Psoas muscle (tissue), 7 donors: ENCODE measurements at regions not wholly inside any gene's neighbourhood (a gene's known extent, or its start where the extent isn't known, plus 50 kb on each side); places are given as distances from the start of the nearest gene placed in this dataset.

ENCODE experiments used
- ATAC-seq, 4 donors: fragments of 200-7000 bp; cut with Tn5 transposase; one replicate each; pipeline ENCODE4 v1.9.1; 2020; ENCODE audit warnings: moderate library complexity in 3 of 4, mild to moderate bottlenecking in 2 of 4
- DNase-seq, 2 donors: peaks; one replicate each; pipeline ENCODE4 v3.0.0-alpha.2; 2020
- H3K27ac ChIP-seq: fragments of 200-600 bp; one replicate; pipeline ENCODE4 v1.8.0; 2022
- H3K27me3 ChIP-seq, 3 donors: fragments of 200-600 bp in 1 of 3; one replicate each; pipeline versions ENCODE4 v1.6.1 to v1.8.0; 2013 to 2022; ENCODE audit warnings: low read length in 2 of 3, mild to moderate bottlenecking in 2 of 3, moderate library complexity in 1 of 3; ENCODE audit not compliant: insufficient read depth in 3 of 3
- H3K36me3 ChIP-seq, 2 donors: fragments of 200-600 bp in 1 of 2; one replicate each; pipeline versions ENCODE4 v1.6.1 to v1.8.0; 2013 to 2022; ENCODE audit warnings: low read depth in 1 of 2, mild to moderate bottlenecking in 1 of 2, moderate library complexity in 1 of 2; ENCODE audit not compliant: insufficient read depth in 1 of 2
- H3K4me1 ChIP-seq: fragments of 200-600 bp; one replicate; pipeline ENCODE4 v1.8.0; 2022
- H3K4me3 ChIP-seq: fragments of 200-600 bp; one replicate; pipeline ENCODE4 v1.8.0; 2022; ENCODE audit warnings: mild to moderate bottlenecking
- H3K9me3 ChIP-seq: fragments of 200-600 bp; one replicate; pipeline ENCODE4 v1.8.0; 2022
- CTCF ChIP-seq: fragments of 200-600 bp; IDR thresholded peaks from one replicate; pipeline ENCODE4 v1.8.0; 2022; ENCODE audit warnings: antibody characterized with exemption
- WGBS, 3 donors: extraction: QIAGEN DNeasy Blood & Tissue Kit; methylation state at CpG; one replicate each; pipeline versions ENCODE4 v1.1.6 to v1.1.7; 2013; 5-methylcytosine and 5-hydroxymethylcytosine counted together
- intact Hi-C, 2 donors: fragments of 100-400 bp; cut with DNase I; formaldehyde crosslinking; loops; one replicate each; pipeline versions ENCODE4 v1.11.0 to v1.14.2; 2022
- donor health status: healthy with polysubstance abuse.
- donor health status: DM: no; HTN: no; CAD: no; lungs with moderate emphysema.
- donor health status: Bipolar disorder and iron deficiency.
- donor health status: healthy.
- donor health status: DM: yes; HTN: yes; CAD: no.
- donor health status: DM: no; HTN: no; CAD: no.
- donor health status: DM: yes; HTN: yes; CAD: no.

DNA sequence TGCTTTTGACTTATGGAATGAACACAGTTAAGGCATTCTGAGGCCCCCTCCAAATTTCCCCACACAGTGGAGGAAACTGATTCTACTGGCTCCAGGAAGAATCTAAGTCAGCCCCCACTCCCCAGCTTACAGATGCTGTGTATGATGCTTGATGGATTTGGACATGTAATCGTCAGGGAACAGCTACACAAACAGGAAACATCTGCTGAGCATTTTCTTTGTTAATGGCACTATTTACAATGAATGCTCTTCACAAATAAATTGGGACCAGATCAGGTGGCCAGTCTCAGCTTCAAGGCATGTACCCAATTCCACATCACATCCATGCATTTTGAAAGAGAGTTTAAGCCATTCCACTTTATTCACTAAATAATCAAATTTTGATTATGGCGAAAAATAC is 562.3 kb downstream of the SOX11 start:
- no peaks in the 10 kb centered on the region for H3K27me3 ChIP-seq
- no peaks in the 10 kb centered on the region for H3K36me3 ChIP-seq
- ATAC-seq (no peak), DNase-seq (no peak)
- no peaks in the 10 kb centered on the region for H3K4me1 ChIP-seq
- TF ChIP-seq CTCF = no peak
- WGBS, 3 donors = 9 to 47% (median 10%) methylated on average over 2 of the region's 2 CpGs
- no peak overlapping the region for H3K4me3 ChIP-seq
- H3K27ac ChIP-seq = no peak overlapping the region
- intact Hi-C loops = no loop called here
- H3K9me3 ChIP-seq = no peaks in the 10 kb centered on the region

DNA sequence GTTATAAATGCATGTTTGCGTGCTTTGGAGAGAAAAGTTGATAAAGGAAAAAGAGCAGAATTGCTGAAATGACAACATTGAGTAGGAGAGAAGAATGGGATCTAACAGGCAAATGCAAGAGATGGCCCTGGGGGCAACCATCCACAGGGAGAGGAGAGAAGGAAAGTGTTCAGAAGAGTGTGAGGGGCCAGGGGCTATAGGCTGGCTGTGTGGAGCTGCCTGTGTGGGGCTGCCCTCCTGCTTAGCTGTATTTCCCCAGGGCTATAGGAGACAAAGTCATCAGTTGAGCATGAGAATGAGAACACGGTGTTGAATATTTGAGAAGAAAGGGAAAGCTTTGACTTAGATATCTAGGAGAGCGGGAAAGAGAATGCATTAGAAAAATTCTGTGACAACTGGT is 572.0 kb downstream of the SOX11 start:
- no peak for TF ChIP-seq CTCF
- 93 to 96% (median 94%) methylated on average over 3 of the region's 3 CpGs for WGBS, 3 donors
- H3K36me3 ChIP-seq = no peaks in the 10 kb centered on the region
- DNase-seq (no peak), ATAC-seq (no peak)
- intact Hi-C loops = no loop called here
- no peaks in the 10 kb centered on the region for H3K4me1 ChIP-seq
- no peak overlapping the region for H3K4me3 ChIP-seq
- H3K27me3 ChIP-seq = no peaks in the 10 kb centered on the region
- no peaks in the 10 kb centered on the region for H3K9me3 ChIP-seq
- H3K27ac ChIP-seq = no peak overlapping the region

DNA sequence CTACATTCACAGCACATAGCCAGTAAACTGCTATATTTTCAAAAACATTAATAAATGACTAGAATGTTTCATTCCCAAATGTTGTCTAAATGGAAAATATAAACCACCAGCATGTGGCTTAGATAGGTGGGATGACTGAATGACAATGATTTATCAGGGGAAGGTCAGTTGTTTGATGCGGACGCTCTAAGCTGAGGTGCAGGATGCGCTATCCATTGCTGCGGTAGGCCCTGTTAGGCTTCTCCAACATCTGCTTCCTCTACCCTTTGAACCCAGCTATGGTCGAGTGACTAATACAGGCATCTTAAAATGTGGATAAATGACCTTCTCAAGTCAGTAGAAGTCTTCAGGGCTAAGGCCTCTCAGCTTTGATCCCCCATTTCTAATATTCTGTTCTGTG is 584.2 kb downstream of the CMPK2 start:
- Histone ChIP-seq H3K4me1 (no peaks in the 10 kb centered on the region), H3K27me3 (no peaks in the 10 kb centered on the region), H3K36me3 (no peaks in the 10 kb centered on the region), H3K27ac (no peak overlapping the region), H3K9me3 (no peaks in the 10 kb centered on the region), H3K4me3 (no peak overlapping the region)
- intact Hi-C loops = no loop called here
- 79 to 89% (median 85%) methylated on average over 5 of the region's 5 CpGs for WGBS, 3 donors
- DNase-seq = no peak
- no peak for ATAC-seq
- no peak for TF ChIP-seq CTCF

GRCh38 chr2:6283259-6283658 is 582.4 kb downstream of the CMPK2 start:
- WGBS, 3 donors = 79 to 98% (median 81%) methylated on average over 21 to 24 of the region's 24 CpGs
- Histone ChIP-seq H3K9me3 (no peaks in the 10 kb centered on the region), H3K4me1 (no peaks in the 10 kb centered on the region), H3K27me3 (no peaks in the 10 kb centered on the region), H3K4me3 (no peak overlapping the region), H3K27ac (no peak overlapping the region), H3K36me3 (no peaks in the 10 kb centered on the region)
- DNase-seq = no peak
- intact Hi-C loops = no loop called here
- no peak for TF ChIP-seq CTCF
- ATAC-seq = no peak

DNA sequence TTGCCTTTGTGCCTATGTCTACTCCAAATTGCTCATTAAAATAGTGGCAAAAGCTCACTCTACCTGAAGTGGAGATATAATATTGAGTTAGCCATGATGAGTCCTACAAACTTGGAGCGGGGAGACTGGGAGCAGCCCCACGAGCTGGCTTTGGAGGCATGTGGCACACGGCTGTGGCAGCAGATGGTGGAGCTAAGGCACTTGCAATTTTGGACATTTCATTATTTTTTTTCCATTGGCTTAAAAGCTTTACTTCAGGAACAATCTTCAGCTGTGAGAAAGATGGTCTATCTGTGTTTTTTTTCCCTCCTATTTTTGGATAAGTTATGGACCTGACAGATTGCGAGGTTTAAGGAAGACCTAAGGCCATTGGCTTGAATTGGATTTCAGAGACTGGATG is 578.3 kb downstream of the CMPK2 start:
- no peak overlapping the region for H3K27ac ChIP-seq
- H3K27me3 ChIP-seq = no peaks in the 10 kb centered on the region
- no peaks in the 10 kb centered on the region for H3K9me3 ChIP-seq
- no peaks in the 10 kb centered on the region for H3K36me3 ChIP-seq
- H3K4me1 ChIP-seq = no peaks in the 10 kb centered on the region
- TF ChIP-seq CTCF = no peak
- ATAC-seq (no peak), DNase-seq (no peak)
- intact Hi-C loops = no loop called here
- H3K4me3 ChIP-seq = no peak overlapping the region
- WGBS, 3 donors = 70 to 76% (median 70%) methylated on average over 4 of the region's 4 CpGs
